B cell (primary cell): ENCODE measurements at regions not wholly inside any gene's neighbourhood (a gene's known extent, or its start where the extent isn't known, plus 50 kb on each side); places are given as distances from the start of the nearest gene placed in this dataset.

Experiments
- CTCF ChIP-seq: fragments of 200-600 bp; IDR thresholded peaks from one replicate; pipeline ENCODE4 v1.8.0; 2022; ENCODE audit warnings: antibody characterized with exemption, mild to moderate bottlenecking
- EZH2 ChIP-seq: IDR thresholded peaks from 2 replicates; pipeline ENCODE4 v1.6.1; 2012; ENCODE audit warnings: borderline replicate concordance, low read depth, mild to moderate bottlenecking, moderate library complexity, low read length; ENCODE audit not compliant: insufficient read depth, poor library complexity, severe bottlenecking

- TF ChIP-seq CTCF = no peak
- no peak for TF ChIP-seq EZH2
Measured at GRCh38 chr21:15494481-15494880, 235.3 kb upstream of the USP25 start.
